HL-60/S4 treated with retinoic acid at 250 ng/mL for 4 days and 3 days (cell line): ENCODE measurements at regions not wholly inside any gene's neighbourhood (a gene's known extent, or its start where the extent isn't known, plus 50 kb on each side); places are given as distances from the start of the nearest gene placed in this dataset.
"Not testable (repeated sequence)": the region's sequence is repeated elsewhere in the genome, so short reads cannot be mapped to it uniquely, and the experiment has no call there.

Experiments used
- in situ Hi-C: fragments of 300-500 bp; cut with MboI; formaldehyde crosslinking; loops from 2 replicates; pipeline ENCODE4 v1.7.0; 2022; ENCODE audit warnings: low sequenced_read_pairs

GRCh38 chr7:130845581-130846085 is 111.6 kb upstream of the KLF14 start:
- in situ Hi-C loops: no loop called here

GRCh38 chr7:130849604-130850003 is 115.6 kb upstream of the KLF14 start:
- in situ Hi-C loops: no loop called here

- in situ Hi-C loops: no loop called here
These were observed 116.9 kb upstream of the KLF14 start for GRCh38 chr7:130850956-130851355.

GRCh38 chr7:130852867-130853266 is 118.9 kb upstream of the KLF14 start:
- in situ Hi-C loops: no loop called here

- in situ Hi-C loops: no loop called here
These were observed 119.7 kb upstream of the KLF14 start for GRCh38 chr7:130853503-130854279.

GRCh38 chr7:130854481-130854880 is 120.5 kb upstream of the KLF14 start:
- in situ Hi-C loops: no loop called here

- in situ Hi-C loops: no loop called here
These were observed 122.9 kb upstream of the KLF14 start for GRCh38 chr7:130856866-130857265.

- in situ Hi-C loops: not testable (repeated sequence)
These were observed 126.8 kb upstream of the KLF14 start for GRCh38 chr7:130860832-130861231.

- in situ Hi-C loops: no loop called here
These were observed 131.6 kb upstream of the KLF14 start for GRCh38 chr7:130865408-130866236.

GRCh38 chr7:130867039-130867438 is 133.0 kb upstream of the KLF14 start:
- in situ Hi-C loops: no loop called here

GRCh38 chr7:130867581-130868136 is 133.7 kb upstream of the KLF14 start:
- in situ Hi-C loops: no loop called here

- in situ Hi-C loops: no loop called here
These were observed 134.1 kb upstream of the KLF14 start for GRCh38 chr7:130868139-130868538.

GRCh38 chr7:130869918-130870317 is 135.9 kb upstream of the KLF14 start:
- in situ Hi-C loops: no loop called here

GRCh38 chr7:130872341-130872740 is 138.3 kb upstream of the KLF14 start:
- in situ Hi-C loops: no loop called here

GRCh38 chr7:130872756-130873448 is 138.9 kb upstream of the KLF14 start:
- in situ Hi-C loops: no loop called here

- in situ Hi-C loops: no loop called here
These were observed 140.3 kb upstream of the KLF14 start for GRCh38 chr7:130874071-130874915.

GRCh38 chr7:130875265-130875741 is 141.3 kb upstream of the KLF14 start:
- in situ Hi-C loops: no loop called here

GRCh38 chr7:130875901-130876300 is 141.9 kb upstream of the KLF14 start:
- in situ Hi-C loops: no loop called here

GRCh38 chr7:130877236-130877990 is 143.4 kb upstream of the KLF14 start:
- in situ Hi-C loops: no loop called here
